ENCODE measurements at regions not wholly inside any gene's neighbourhood (a gene's known extent, or its start where the extent isn't known, plus 50 kb on each side); places are given as distances from the start of the nearest gene placed in this dataset.

DNA sequence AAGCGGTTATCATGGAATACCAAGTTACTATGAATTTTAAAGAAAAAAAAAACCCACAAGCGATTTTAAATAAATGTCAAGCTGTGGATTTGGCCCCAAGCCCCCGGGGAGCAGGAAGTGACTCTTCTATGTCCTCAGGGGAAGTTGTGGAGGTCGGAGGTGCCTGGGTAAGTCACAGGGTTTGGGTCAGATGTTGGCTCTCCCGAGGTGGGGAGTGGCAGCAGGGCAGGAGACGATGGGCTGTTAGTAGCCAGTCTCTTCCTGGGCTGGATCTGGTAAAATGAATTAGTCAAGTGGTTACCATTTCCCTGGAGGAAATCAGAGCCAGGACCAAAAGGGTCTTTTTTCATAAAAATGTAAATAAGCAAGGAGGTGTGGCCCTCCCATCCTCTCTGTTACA lies 316.7 kb downstream of the TLE3 start:
- no peak overlapping the region for H3K4me3 ChIP-seq
- DNase-seq, result no peak
- no peaks in the 10 kb centered on the region for H3K27me3 ChIP-seq
- H3K9me3 ChIP-seq, result no peaks in the 10 kb centered on the region
- H3K4me1 ChIP-seq, result no peaks in the 10 kb centered on the region
- no peak for TF ChIP-seq POLR2A (IDR thresholded peaks at IDR 0.05)
- TF ChIP-seq, protein P1, sequence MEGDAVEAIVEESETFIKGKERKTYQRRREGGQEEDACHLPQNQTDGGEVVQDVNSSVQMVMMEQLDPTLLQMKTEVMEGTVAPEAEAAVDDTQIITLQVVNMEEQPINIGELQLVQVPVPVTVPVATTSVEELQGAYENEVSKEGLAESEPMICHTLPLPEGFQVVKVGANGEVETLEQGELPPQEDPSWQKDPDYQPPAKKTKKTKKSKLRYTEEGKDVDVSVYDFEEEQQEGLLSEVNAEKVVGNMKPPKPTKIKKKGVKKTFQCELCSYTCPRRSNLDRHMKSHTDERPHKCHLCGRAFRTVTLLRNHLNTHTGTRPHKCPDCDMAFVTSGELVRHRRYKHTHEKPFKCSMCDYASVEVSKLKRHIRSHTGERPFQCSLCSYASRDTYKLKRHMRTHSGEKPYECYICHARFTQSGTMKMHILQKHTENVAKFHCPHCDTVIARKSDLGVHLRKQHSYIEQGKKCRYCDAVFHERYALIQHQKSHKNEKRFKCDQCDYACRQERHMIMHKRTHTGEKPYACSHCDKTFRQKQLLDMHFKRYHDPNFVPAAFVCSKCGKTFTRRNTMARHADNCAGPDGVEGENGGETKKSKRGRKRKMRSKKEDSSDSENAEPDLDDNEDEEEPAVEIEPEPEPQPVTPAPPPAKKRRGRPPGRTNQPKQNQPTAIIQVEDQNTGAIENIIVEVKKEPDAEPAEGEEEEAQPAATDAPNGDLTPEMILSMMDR (IDR thresholded peaks at IDR 0.05), result no peak
- TF ChIP-seq EP300 (IDR thresholded peaks at IDR 0.05; ENCODE audit: low read depth), result no peak
- no peak for TF ChIP-seq POLR2AphosphoS5 (IDR thresholded peaks at IDR 0.05)
- no peak overlapping the region for H3K27ac ChIP-seq
- H3K36me3 ChIP-seq, result no peaks in the 10 kb centered on the region
- in situ Hi-C loops (cut with MboI; ENCODE audit: low pct_ligation_motif_present in 1 of 4, low pct_unique_long_range_greater_than_20kb in 1 of 4, low sequenced_read_pairs in 3 of 4) (no loop called here), intact Hi-C loops (cut with DNase I; ENCODE audit: low total_unique reads) (no loop called here)
- WGBS, 2 donors (ENCODE audit: low coverage in 1 of 2), result 61 to 70% methylated on average over 6 of the region's 6 CpGs

DNA sequence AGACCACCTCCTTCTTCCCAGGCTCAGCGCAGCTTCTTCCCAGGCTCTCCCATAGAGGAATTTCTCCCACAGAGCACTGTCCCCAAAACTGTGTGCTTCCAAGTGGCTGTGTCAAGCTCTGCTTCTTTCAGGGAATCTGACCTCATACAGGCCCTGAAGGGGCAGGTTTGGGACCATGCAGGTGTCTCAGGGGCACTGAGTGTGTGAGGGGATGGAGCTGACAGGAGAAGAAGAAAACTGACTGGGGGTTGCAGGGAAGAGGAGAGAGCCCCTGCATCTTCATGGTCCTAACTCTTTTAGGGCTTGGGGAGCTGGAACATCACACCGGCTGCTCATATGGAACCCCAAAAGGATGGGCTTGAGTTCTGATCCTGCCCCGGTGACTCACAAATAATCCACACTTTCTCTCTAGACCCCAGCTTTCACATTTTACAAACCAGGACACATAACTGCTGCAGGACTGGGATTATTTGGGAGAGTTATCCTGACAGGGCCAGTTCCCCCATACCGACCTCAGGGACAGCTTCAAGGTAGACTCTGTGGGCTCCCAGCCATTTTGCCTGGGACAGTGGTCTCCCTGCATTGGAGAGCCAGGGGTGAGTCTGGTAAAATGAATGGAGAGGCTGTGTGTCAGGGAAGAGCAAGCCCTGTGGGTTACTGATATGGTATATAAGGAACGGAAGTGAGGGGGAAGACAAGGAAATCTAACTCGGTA lies 316.1 kb downstream of the TLE3 start:
- TF ChIP-seq EP300 (IDR thresholded peaks at IDR 0.05; ENCODE audit: low read depth) (no peak), POLR2A (IDR thresholded peaks at IDR 0.05) (no peak), POLR2AphosphoS5 (IDR thresholded peaks at IDR 0.05) (no peak)
- TF ChIP-seq, protein P1 (IDR thresholded peaks at IDR 0.05), result no peak
- H3K9me3 ChIP-seq, result no peaks in the 10 kb centered on the region
- no peak overlapping the region for H3K27ac ChIP-seq
- H3K4me1 ChIP-seq, result no peaks in the 10 kb centered on the region
- intact Hi-C loops (cut with DNase I; ENCODE audit: low total_unique reads) (no loop called here), in situ Hi-C loops (cut with MboI; ENCODE audit: low pct_ligation_motif_present in 1 of 4, low pct_unique_long_range_greater_than_20kb in 1 of 4, low sequenced_read_pairs in 3 of 4) (no loop called here)
- no peaks in the 10 kb centered on the region for H3K27me3 ChIP-seq
- no peak for DNase-seq
- WGBS, 2 donors (ENCODE audit: low coverage in 1 of 2), result 85 to 86% methylated on average over 2 to 6 of the region's 6 CpGs
- H3K4me3 ChIP-seq, result no peak overlapping the region
- H3K36me3 ChIP-seq, result no peaks in the 10 kb centered on the region

DNA sequence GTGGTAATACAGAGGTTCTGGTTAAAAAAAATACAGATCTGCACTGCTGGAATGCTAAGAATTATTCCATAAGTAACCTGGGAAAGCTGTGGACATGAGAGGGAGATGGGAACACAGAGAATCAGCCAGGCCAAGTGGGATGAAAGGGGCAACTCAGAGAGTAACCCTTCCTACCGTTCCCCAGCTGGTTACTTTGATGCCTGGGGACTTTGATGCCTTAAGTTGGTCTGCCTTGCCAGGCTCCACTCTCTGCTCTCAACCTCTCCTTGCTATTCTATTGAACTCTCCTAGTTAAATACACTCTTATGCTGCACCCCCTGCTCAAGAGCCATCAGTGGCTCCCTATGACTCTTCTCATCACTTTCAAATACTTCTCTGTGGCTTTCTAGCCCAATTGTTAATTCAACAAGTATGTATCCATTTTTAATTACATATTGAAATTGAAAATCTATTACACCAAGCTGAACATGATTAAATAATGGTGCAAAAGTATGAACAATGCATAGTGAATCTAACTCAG lies 315.5 kb downstream of the TLE3 start:
- no peak for DNase-seq
- Histone ChIP-seq H3K9me3 (no peaks in the 10 kb centered on the region), H3K27ac (no peak overlapping the region), H3K27me3 (no peaks in the 10 kb centered on the region), H3K4me1 (no peaks in the 10 kb centered on the region), H3K36me3 (no peaks in the 10 kb centered on the region), H3K4me3 (no peak overlapping the region)
- in situ Hi-C loops (cut with MboI; ENCODE audit: low pct_ligation_motif_present in 1 of 4, low pct_unique_long_range_greater_than_20kb in 1 of 4, low sequenced_read_pairs in 3 of 4), result no loop called here
- TF ChIP-seq POLR2A (IDR thresholded peaks at IDR 0.05), result no peak
- no peak for TF ChIP-seq POLR2AphosphoS5 (IDR thresholded peaks at IDR 0.05)
- no peak for TF ChIP-seq EP300 (IDR thresholded peaks at IDR 0.05; ENCODE audit: low read depth)
- TF ChIP-seq, protein P1 (IDR thresholded peaks at IDR 0.05), result no peak
- intact Hi-C loops (cut with DNase I; ENCODE audit: low total_unique reads), result no loop called here
- WGBS, 2 donors (ENCODE audit: low coverage in 1 of 2), result 71% methylated on average over 1 of the region's 1 CpG; no CpG with 5 or more reads in 1 of the 2 donors

GRCh38 chr15:69782809-69783208 lies 314.9 kb downstream of the TLE3 start:
- H3K27me3 ChIP-seq, result no peaks in the 10 kb centered on the region
- TF ChIP-seq POLR2AphosphoS5 (IDR thresholded peaks at IDR 0.05) (no peak), EP300 (IDR thresholded peaks at IDR 0.05; ENCODE audit: low read depth) (no peak), POLR2A (IDR thresholded peaks at IDR 0.05) (no peak)
- TF ChIP-seq, protein P1 (IDR thresholded peaks at IDR 0.05), result no peak
- no peaks in the 10 kb centered on the region for H3K4me1 ChIP-seq
- no peaks in the 10 kb centered on the region for H3K9me3 ChIP-seq
- H3K4me3 ChIP-seq, result no peak overlapping the region
- intact Hi-C loops (cut with DNase I; ENCODE audit: low total_unique reads), result no loop called here
- H3K27ac ChIP-seq, result no peak overlapping the region
- H3K36me3 ChIP-seq, result no peaks in the 10 kb centered on the region
- in situ Hi-C loops (cut with MboI; ENCODE audit: low pct_ligation_motif_present in 1 of 4, low pct_unique_long_range_greater_than_20kb in 1 of 4, low sequenced_read_pairs in 3 of 4), result no loop called here
- no peak for DNase-seq
- WGBS, 2 donors (ENCODE audit: low coverage in 1 of 2), result 10 to 35% methylated on average over 4 to 5 of the region's 5 CpGs
